Activated naive CD8-positive, alpha-beta T cell treated with anti-CD3 and anti-CD28 coated beads, Interleukin-2, amount 10 ng/mL, durations not matched to agents 7 days and 5 days (primary cell): ENCODE measurements at regions not wholly inside any gene's neighbourhood (a gene's known extent, or its start where the extent isn't known, plus 50 kb on each side); places are given as distances from the start of the nearest gene placed in this dataset.

Source experiments
- ATAC-seq: fragments of 150-1000 bp; cut with Tn5 transposase; one replicate; pipeline ENCODE4 v1.10.0; 2021; ENCODE audit warnings: low read depth, moderate library complexity
- POLR2A ChIA-PET: fragments of 350-600 bp; sonication (Branson Sonifier 250); formaldehyde crosslinking; loops from one replicate; lab custom pipeline; 2021; ENCODE audit warnings: antibody characterized with exemption; lab: Charles Lee
- DNase-seq: peaks from one replicate; pipeline ENCODE4 v3.0.0; 2021
- H3K27ac Mint-ChIP-seq: one replicate; pipeline ENCODE4 v1.8.0; 2022; ENCODE audit warnings: mild to moderate bottlenecking, mixed read lengths
- H3K27me3 Mint-ChIP-seq: one replicate; pipeline ENCODE4 v1.8.0; 2022; ENCODE audit warnings: mild to moderate bottlenecking, moderate library complexity, mixed read lengths
- H3K36me3 Mint-ChIP-seq: one replicate; pipeline ENCODE4 v1.8.0; 2021; ENCODE audit warnings: mild to moderate bottlenecking, mixed read lengths
- H3K4me1 Mint-ChIP-seq: one replicate; pipeline ENCODE4 v1.8.0; 2021; ENCODE audit warnings: mixed read lengths
- H3K4me3 Mint-ChIP-seq: one replicate; pipeline ENCODE4 v1.8.0; 2022; ENCODE audit warnings: mild to moderate bottlenecking, moderate library complexity, mixed read lengths
- H3K9me3 Mint-ChIP-seq: one replicate; pipeline ENCODE4 v1.8.0; 2021; ENCODE audit warnings: mixed read lengths

- H3K36me3 Mint-ChIP-seq = peaks cover 1% of the 10 kb centered on the region
These were observed 226.5 kb upstream of the MAP3K1 start for GRCh38 chr5:56588636-56589480.

DNA sequence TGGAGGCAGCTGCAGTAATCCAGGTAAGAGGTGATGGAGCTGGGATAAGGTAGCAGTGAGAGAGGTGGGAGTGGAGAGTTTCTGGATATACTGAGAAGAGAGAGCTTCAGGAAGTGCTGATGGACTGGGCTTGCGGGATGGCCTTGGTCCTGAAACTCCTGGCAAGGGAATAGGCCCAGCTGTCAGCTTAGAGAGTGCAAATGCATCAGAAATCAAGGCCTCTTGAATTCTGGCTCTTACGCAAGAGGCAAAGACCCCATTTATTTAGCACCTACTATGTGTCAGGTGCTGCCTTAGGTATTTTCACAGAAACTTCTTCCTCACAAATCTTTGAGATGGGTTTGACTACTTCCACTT lies 227.2 kb upstream of the MAP3K1 start:
- Mint-ChIP-seq H3K4me1 (peaks cover 21% of the 10 kb centered on the region), H3K27ac (peak overlapping the region; percentile 70), H3K4me3 (peak overlapping the region; percentile 23), H3K9me3 (no peaks in the 10 kb centered on the region), H3K36me3 (peaks cover 1% of the 10 kb centered on the region), H3K27me3 (no peaks in the 10 kb centered on the region)
- DNase-seq (no peak), ATAC-seq (no peak)
- POLR2A ChIA-PET = interaction anchor here (1.0 to 1.5 kb wide), 3 partner anchors 16 to 148 kb away, joined by 3 to 6 read pairs (median 3); no protein-coding TSS in a partner anchor

More at GRCh38 chr5:56588636-56589480, 226.5 kb upstream of the MAP3K1 start:
- ATAC-seq (peak; percentile 89), DNase-seq (peak; percentile 56)
- H3K9me3 Mint-ChIP-seq = no peaks in the 10 kb centered on the region
- peak overlapping the region; percentile 70 for H3K27ac Mint-ChIP-seq
- H3K27me3 Mint-ChIP-seq = no peaks in the 10 kb centered on the region
- peaks cover 21% of the 10 kb centered on the region for H3K4me1 Mint-ChIP-seq
- peak overlapping the region; percentile 47 for H3K4me3 Mint-ChIP-seq
- POLR2A ChIA-PET = interaction anchor here (0.6 to 1.5 kb wide), 4 partner anchors 16 to 147 kb away, joined by 3 to 6 read pairs (median 4); no protein-coding TSS in a partner anchor

DNA sequence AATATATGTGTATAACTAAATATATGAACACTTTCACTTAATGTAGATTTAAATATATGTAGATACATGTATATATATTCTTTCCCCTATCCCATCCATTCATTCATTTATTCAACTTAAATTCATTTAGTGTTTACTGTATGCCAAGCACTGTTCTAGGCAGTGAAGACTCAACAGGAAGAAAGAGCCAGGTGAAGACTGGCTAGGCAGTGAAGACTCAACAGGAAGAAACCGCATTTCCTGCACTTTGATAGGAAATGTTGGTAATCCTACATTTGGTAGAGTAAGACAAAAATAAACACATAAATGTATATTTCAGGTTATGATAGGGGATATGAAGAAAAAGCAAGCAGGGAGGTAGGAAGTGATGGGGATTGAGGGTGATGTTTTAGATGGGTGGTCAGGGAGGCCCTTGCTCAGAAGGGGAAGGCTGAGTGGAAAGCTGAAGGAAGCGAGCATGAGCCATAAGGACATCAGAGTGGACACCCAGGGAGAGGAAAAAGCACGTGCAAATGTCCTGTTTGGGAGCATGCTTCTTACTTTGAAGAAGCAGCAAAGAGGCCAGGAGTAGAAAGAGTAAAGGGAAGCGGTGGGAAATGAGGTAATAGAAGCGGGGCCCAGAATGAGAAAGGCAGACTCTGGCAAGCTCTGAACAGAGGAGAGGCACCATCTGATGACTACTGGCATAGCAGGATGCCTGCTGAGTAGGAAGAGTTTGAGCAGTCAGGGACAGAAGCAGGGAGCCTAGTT lies 227.8 kb upstream of the MAP3K1 start:
- peaks cover 21% of the 10 kb centered on the region for H3K4me1 Mint-ChIP-seq
- H3K36me3 Mint-ChIP-seq = peaks cover 1% of the 10 kb centered on the region
- no peaks in the 10 kb centered on the region for H3K9me3 Mint-ChIP-seq
- DNase-seq (no peak), ATAC-seq (no peak)
- peak overlapping the region; percentile 70 for H3K27ac Mint-ChIP-seq
- peak overlapping the region; percentile 23 for H3K4me3 Mint-ChIP-seq
- POLR2A ChIA-PET = no interaction called here
- no peaks in the 10 kb centered on the region for H3K27me3 Mint-ChIP-seq

GRCh38 chr5:56585999-56586691 lies 229.2 kb upstream of the MAP3K1 start:
- Mint-ChIP-seq H3K27ac (no peak overlapping the region), H3K4me3 (no peak overlapping the region), H3K4me1 (peaks cover 21% of the 10 kb centered on the region), H3K36me3 (peaks cover 1% of the 10 kb centered on the region), H3K9me3 (no peaks in the 10 kb centered on the region), H3K27me3 (no peaks in the 10 kb centered on the region)
- POLR2A ChIA-PET = no interaction called here
- ATAC-seq (no peak), DNase-seq (no peak)

GRCh38 chr5:56585461-56585860 lies 229.9 kb upstream of the MAP3K1 start:
- ATAC-seq = no peak
- DNase-seq = no peak
- H3K4me1 Mint-ChIP-seq = peaks cover 21% of the 10 kb centered on the region
- peaks cover 3% of the 10 kb centered on the region for H3K27me3 Mint-ChIP-seq
- POLR2A ChIA-PET = no interaction called here
- H3K36me3 Mint-ChIP-seq = peaks cover 1% of the 10 kb centered on the region
- peaks cover 2% of the 10 kb centered on the region for H3K9me3 Mint-ChIP-seq
- no peak overlapping the region for H3K4me3 Mint-ChIP-seq
- H3K27ac Mint-ChIP-seq = peak overlapping the region; percentile 37

DNA sequence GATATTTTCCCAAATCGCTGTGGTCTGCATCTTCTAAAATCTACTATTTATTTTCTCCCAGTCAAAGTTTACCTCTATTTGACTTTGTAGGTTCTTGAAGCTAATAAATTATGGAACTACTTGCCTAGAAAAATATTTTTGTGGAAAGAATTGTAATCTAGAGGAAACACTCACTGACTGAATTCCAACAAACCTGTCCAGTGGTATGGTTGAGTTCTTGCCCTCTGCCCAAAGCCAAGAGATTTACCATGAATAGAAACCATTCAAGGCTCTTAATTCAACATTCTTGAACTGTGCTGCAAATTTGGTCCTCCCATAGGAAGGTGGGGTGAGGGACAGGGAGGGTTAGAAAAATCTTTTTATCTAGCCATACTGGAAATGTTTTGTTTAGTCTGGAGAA lies 233.9 kb upstream of the MAP3K1 start:
- Mint-ChIP-seq H3K4me1 (no peaks in the 10 kb centered on the region), H3K27me3 (peaks cover 9% of the 10 kb centered on the region), H3K4me3 (no peak overlapping the region), H3K9me3 (peaks cover 2% of the 10 kb centered on the region), H3K36me3 (no peaks in the 10 kb centered on the region), H3K27ac (no peak overlapping the region)
- DNase-seq (no peak), ATAC-seq (no peak)
- POLR2A ChIA-PET = no interaction called here

- ATAC-seq (no peak), DNase-seq (no peak)
- Mint-ChIP-seq H3K36me3 (no peaks in the 10 kb centered on the region), H3K27ac (no peak overlapping the region), H3K4me3 (no peak overlapping the region), H3K27me3 (peaks cover 9% of the 10 kb centered on the region), H3K4me1 (no peaks in the 10 kb centered on the region), H3K9me3 (peaks cover 2% of the 10 kb centered on the region)
- POLR2A ChIA-PET = no interaction called here
These were observed 234.5 kb upstream of the MAP3K1 start for GRCh38 chr5:56580864-56581263.

DNA sequence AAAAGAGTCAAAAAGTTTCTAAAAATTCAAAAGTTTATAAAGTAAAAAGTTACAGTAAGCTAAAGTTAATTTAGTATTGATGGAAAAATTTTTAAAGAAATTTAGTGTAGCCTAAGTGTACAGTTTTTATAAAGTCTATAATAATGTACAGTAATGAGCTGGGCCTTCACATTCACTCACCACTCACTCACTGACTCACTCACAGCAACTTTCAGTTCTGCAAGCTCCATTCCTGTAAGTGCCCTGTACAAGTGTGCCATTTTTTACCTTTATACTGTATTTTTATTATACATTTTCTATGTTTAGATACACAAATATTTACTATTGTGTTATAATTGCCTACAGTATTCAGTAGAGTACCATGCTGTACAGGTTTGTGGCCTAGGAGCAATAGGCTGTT lies 239.5 kb upstream of the MAP3K1 start:
- Mint-ChIP-seq H3K4me3 (no peak overlapping the region), H3K36me3 (peaks cover 2% of the 10 kb centered on the region), H3K27me3 (peaks cover 7% of the 10 kb centered on the region), H3K9me3 (peaks cover 4% of the 10 kb centered on the region), H3K4me1 (no peaks in the 10 kb centered on the region), H3K27ac (no peak overlapping the region)
- DNase-seq (no peak), ATAC-seq (no peak)
- POLR2A ChIA-PET = no interaction called here

- peaks cover 2% of the 10 kb centered on the region for H3K9me3 Mint-ChIP-seq
- ATAC-seq = no peak
- POLR2A ChIA-PET = no interaction called here
- H3K27me3 Mint-ChIP-seq = peaks cover 2% of the 10 kb centered on the region
- no peak overlapping the region for H3K4me3 Mint-ChIP-seq
- DNase-seq = no peak
- H3K27ac Mint-ChIP-seq = no peak overlapping the region
- no peaks in the 10 kb centered on the region for H3K4me1 Mint-ChIP-seq
- peaks cover 2% of the 10 kb centered on the region for H3K36me3 Mint-ChIP-seq
These were observed 240.6 kb upstream of the MAP3K1 start for GRCh38 chr5:56574778-56575177.

- H3K4me1 Mint-ChIP-seq = peaks cover 7% of the 10 kb centered on the region
- H3K4me3 Mint-ChIP-seq = no peak overlapping the region
- POLR2A ChIA-PET = no interaction called here
- no peaks in the 10 kb centered on the region for H3K27me3 Mint-ChIP-seq
- peaks cover 2% of the 10 kb centered on the region for H3K9me3 Mint-ChIP-seq
- H3K27ac Mint-ChIP-seq = no peak overlapping the region
- no peak for DNase-seq
- ATAC-seq = no peak
- H3K36me3 Mint-ChIP-seq = peaks cover 1% of the 10 kb centered on the region
These were observed 245.8 kb upstream of the MAP3K1 start for GRCh38 chr5:56569566-56569965.

DNA sequence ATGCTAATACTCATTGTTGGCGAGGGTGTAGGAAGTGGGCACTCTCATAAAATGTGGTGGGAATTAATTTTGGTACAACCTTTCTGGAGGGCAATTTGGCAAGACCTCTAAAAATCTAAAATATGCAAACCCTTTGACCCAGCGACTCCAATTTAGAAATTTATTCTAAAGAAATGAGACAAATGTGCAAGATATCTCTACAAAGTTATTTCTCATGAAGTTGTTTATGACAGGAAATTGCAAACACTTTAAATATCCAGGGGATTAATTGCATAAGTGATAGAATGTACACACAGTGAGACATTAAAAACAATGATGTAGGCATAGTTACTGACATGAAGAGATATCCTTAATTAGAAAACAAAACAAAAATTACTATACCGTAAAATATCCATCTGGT lies 246.3 kb upstream of the MAP3K1 start:
- POLR2A ChIA-PET = no interaction called here
- peaks cover 7% of the 10 kb centered on the region for H3K4me1 Mint-ChIP-seq
- H3K36me3 Mint-ChIP-seq = no peaks in the 10 kb centered on the region
- H3K9me3 Mint-ChIP-seq = peaks cover 1% of the 10 kb centered on the region
- ATAC-seq = no peak
- H3K4me3 Mint-ChIP-seq = no peak overlapping the region
- H3K27me3 Mint-ChIP-seq = no peaks in the 10 kb centered on the region
- no peak for DNase-seq
- H3K27ac Mint-ChIP-seq = no peak overlapping the region

- peaks cover 7% of the 10 kb centered on the region for H3K4me1 Mint-ChIP-seq
- no peak overlapping the region for H3K27ac Mint-ChIP-seq
- no peaks in the 10 kb centered on the region for H3K36me3 Mint-ChIP-seq
These were observed 248.1 kb upstream of the MAP3K1 start for GRCh38 chr5:56567278-56567677.

More at GRCh38 chr5:56567278-56567677, 248.1 kb upstream of the MAP3K1 start:
- DNase-seq (no peak), ATAC-seq (no peak)
- no peak overlapping the region for H3K4me3 Mint-ChIP-seq
- H3K9me3 Mint-ChIP-seq = no peaks in the 10 kb centered on the region
- H3K27me3 Mint-ChIP-seq = no peaks in the 10 kb centered on the region
- POLR2A ChIA-PET = no interaction called here
